DOHH2 (cell line): ENCODE measurements at regions not wholly inside any gene's neighbourhood (a gene's known extent, or its start where the extent isn't known, plus 50 kb on each side); places are given as distances from the start of the nearest gene placed in this dataset.
"Not testable (repeated sequence)": the region's sequence is repeated elsewhere in the genome, so short reads cannot be mapped to it uniquely, and the experiment has no call there.

Experiments
- CTCF ChIP-seq: fragments of 200-600 bp; sonication (generic); IDR thresholded peaks from one replicate; pipeline ENCODE4 v1.5.1; 2014; ENCODE audit warnings: antibody characterized with exemption, mild to moderate bottlenecking, low read depth, low read length; ENCODE audit not compliant: poor library complexity, severe bottlenecking
- EZH2phosphoT487 ChIP-seq: fragments of 200-600 bp; sonication (generic); IDR thresholded peaks from 2 replicates; pipeline ENCODE4 v1.6.1; 2017; ENCODE audit warnings: borderline replicate concordance, mild to moderate bottlenecking, antibody characterized with exemption, low read length, moderate library complexity, mixed read lengths

DNA sequence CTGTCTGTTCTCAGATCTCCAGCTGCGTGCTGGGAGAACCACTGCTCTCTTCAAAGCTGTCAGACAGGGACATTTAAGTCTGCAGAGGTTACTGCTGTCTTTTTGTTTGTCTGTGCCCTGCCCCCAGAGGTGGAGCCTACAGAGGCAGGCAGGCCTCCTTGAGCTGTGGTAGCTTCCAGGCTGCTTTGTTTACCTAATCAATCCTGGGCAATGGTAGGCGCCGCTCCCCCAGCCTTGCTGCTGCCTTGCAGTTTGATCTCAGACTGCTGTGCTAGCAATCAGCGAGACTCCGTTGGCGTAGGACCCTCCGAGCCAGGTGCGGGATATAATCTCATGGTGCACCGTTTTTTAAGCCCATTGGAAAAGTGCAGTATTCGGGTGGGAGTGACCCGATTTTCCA lies 1240.0 kb downstream of the EFNA5 start:
- TF ChIP-seq CTCF, EZH2phosphoT487: not testable (repeated sequence)
